Nucleus accumbens (tissue), 56 donors: ENCODE measurements at regions not wholly inside any gene's neighbourhood (a gene's known extent, or its start where the extent isn't known, plus 50 kb on each side); places are given as distances from the start of the nearest gene placed in this dataset.
"Not testable (repeated sequence)": the region's sequence is repeated elsewhere in the genome, so short reads cannot be mapped to it uniquely, and the experiment has no call there.

Experiments
- DNase-seq, 56 donors: peaks; one replicate each; lab custom pipeline; 2025; lab: John Stamatoyannopoulos, UW

DNA sequence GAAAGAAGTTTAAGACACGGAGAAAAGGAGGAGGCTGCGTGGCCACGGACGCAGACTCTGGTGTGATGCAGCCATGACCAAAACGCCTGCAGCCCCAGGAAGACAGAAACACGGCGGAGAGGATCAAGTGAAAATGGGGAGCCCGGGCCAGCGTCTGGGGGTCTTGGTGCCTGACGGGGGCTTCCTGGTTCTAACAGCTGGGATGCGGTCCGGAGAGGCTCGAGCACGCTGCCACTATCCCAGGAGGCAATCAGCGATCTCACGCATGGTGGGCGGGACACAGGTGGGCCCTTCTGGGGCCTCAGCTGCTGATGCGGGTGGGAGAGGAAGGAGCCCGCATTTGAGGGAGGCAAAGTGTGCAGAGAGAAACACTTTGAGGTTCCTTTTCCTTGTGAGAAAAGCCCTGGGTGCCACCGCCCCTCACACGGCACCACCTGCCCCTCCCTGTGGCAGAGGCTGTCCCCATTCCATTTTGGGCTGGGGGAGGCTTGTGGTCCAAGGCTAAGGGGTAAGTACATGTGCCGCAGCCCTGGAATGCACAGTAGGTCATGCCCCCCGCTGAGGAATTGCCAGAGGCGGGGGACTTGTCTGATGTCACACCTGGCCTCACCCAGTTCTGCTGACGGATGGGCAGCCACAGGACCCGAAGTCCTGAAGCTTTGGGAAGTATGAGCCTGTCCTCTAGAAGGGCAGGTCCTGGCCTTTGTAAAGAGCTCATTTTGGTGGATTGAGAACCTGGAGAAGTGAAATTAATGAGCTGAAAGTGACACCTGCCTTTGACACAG, 121.7 kb upstream of the ZNF469 start:
- not testable (repeated sequence) for DNase-seq

DNA sequence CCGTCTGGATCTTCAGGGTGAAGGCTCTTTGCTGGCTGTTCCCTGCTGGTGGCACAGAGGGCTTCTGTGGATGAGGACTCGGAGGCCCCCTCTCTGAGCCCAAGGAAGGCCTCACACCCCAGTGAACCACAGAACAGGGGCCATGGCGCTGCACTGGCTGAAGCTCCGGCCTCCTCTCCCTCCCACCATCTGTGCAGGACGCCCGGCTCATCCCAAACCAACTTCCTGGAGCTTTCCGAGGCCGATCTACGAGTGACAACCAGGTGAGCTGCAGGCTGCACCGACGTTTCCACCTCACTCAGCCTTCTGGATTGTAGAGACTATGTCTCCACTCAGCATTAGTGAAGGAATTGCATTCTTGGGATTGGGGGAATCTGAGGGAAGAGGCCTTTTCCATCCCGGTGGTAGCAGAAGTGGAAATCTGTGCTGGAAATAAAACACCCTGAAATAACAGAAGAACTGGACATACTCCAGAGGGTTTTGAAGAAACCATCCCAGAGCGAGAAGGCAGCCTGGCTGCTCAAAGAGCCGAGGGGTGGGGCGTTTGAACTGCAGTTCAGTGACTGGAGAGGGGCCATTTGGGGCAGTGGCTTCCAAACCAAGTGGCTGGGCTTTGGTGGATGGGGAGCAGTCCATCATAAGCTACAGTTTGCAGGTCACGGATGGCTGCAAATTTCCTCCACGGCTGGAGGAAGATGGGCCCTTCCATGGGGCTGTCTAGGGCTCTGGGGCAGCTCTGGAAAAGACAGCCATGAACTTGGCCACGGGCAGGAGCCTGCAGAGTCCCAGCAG, 120.7 kb upstream of the ZNF469 start:
- DNase-seq: not testable (repeated sequence)

DNA sequence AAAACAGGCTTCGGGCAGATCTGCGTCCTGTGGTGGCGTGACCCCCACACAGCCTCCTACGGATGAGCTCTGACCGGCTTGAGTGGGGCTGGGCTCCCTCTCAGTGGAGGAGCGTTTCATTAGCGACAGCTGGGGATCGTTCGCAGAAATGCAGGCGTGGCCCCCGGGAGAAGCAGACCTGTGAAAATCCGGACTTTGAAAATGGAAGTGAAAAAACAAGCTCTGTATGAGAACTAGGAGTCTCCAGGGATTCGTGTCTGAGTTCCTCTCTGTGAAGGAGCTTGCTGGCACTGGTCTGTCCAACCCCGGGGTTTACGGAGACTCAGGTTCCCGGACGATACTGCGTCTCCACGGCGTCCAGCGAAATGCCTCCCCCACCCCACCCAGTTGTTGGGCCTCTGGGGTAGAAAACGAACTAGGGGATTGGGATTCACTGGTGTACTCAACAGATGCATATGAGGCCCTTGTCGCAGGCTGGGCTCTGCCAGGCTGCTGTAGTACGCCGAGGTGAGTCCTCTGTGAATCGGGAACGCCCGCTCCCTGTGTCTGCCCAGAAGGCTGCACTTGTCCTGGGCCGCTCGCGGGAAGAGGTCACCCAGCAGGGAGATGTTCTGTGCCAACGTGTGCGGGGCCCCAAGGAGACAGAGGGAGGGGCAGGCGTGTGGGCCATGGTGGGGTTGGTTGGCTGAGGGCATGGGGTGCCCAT, 119.7 kb upstream of the ZNF469 start:
- not testable (repeated sequence) for DNase-seq

DNA sequence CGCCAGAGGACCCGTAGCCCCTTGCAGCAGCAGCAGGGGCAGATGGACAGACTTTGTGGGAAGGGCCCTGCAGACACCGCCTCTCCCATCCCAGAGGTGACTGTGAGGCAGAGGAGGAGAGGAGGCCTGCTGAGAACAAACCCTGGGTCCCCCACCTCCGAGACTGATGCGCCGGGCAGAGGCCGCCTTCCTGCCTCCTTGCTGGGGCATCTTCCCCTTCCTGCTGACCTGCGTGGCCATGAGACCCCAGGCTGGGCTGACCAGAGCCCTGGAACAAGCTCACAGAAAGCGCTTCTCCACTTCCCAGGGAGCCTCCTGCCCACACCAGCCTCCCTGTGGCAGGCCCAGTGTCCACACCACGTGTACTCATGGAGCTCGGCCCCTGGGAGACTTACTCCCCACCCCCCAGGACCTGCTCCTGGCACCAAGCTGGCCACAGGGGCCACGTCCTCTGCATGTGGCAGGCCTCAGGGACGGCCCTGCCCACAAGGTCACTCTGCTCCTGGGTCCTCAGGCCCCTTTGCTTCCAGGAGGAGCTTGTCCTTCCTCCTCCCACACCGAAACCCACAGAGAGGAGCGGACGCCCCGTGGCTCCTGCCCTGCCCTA, 119.0 kb upstream of the ZNF469 start:
- not testable (repeated sequence) for DNase-seq

DNA sequence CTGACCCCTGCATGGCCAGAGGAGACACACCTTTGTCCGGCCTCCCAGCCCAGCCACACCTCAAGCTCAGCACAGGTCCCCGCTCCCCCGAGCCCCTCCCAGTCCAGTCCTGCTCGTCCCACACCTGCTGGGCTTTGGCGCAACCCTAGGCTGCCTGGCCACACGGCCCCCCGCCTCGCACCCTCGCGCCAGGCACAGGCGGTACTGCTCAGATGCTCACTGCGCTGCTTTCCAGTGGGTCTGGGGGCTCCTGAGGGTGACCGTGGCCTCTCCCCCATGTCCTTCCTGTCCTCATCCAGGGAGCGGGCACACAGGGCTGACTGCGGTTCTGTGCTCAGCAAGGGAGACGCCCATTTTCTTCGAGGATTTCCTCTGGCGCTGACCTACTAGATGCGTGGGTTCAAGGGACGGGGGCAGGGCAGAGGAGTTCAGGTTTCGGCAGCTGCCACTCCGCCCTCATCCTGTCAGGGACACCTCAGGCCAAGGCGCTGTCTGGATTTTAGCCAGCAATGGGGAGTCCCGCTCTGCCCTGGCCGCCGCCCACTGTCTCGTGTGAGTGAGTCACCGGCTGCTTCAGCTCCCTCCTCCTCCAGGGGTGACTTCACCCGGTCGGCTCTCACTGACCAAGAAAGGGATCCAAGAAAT, 118.0 kb upstream of the ZNF469 start:
- peak in 10 of 56 donors; percentile 5 to 61 (median 19) for DNase-seq

DNA sequence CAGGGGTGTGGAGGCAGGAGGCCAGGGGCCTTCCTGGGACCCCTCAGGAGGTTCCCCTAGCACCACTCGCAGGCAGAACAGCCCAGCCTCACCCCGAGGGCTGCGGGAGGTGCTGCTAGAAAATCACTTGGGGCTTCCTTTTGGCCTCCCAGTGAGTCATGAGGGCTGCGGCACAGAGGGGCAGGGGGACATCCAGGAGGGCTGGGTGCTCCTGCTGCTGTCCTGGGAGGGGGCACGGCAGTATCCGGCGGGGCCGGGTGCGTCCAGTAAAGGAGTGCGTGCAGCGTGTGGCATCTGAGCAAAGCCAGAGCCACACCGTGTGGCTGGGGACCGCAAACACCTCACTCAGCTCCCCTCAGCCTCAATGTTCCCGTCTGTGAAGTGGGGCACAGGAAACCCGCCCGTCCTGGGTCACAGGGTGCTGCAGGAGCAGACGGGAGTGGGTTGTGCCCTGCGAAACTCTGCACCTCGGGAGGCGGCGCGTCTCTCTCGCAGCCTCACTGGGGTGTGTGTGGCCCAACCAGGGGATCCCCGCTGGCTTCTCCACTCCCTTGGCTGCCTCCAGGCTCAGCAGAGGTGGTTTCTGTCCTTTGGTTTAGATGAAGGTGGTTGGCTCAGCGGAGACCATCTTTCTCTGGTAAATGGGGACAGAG, 117.3 kb upstream of the ZNF469 start:
- DNase-seq: not testable (repeated sequence)

DNA sequence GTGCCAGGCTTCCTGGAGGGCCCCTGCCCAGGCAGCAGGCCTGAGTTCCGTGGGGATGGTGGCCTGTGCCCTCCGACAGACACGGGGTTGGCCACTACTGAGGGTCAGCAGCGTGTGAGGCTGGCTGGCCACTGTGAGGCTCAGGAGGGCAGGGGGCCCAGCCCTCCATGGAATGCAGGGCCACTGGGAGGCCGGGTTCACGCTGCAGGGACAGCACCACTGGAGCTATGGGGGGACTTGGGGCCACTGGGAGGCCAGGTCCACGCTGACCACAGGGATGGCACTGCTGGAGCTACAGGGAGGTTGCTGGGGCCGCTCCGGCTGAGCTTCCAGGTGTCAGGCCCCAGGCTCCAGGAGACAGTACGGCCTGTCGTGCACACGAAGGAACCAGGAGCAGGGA, 116.7 kb upstream of the ZNF469 start:
- DNase-seq: not testable (repeated sequence)

DNA sequence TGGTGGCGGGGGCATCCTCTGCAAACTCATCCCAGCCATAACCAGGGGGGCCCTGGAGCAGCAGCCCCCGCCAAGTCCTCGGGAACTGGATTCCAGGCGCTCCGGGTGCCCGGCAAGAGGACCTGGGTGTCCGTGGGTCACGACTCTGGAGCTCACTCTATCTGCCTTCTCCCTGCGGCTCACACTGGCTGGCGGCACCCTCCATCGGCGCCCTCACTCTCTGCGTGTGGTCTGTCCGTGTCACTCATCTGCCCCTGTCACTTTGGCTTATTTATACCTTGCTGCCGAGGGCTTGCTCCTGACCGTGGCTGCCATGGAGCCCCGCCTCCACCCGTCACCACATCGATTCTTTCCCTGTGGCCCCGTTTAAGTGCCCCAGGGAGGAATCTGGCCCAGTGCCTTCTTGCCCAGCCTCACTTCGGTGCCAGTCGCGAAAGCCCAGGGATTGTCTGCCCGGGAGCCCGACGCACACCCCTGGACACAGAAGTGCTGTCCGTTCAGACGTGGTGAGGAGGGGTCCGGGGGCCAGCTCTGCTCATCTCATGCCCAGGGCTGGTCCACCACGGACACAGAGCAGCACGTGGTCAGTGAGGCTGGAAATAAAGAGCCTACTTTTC, 115.7 kb upstream of the ZNF469 start:
- DNase-seq: peak in 1 of 56 donors; percentile 11

DNA sequence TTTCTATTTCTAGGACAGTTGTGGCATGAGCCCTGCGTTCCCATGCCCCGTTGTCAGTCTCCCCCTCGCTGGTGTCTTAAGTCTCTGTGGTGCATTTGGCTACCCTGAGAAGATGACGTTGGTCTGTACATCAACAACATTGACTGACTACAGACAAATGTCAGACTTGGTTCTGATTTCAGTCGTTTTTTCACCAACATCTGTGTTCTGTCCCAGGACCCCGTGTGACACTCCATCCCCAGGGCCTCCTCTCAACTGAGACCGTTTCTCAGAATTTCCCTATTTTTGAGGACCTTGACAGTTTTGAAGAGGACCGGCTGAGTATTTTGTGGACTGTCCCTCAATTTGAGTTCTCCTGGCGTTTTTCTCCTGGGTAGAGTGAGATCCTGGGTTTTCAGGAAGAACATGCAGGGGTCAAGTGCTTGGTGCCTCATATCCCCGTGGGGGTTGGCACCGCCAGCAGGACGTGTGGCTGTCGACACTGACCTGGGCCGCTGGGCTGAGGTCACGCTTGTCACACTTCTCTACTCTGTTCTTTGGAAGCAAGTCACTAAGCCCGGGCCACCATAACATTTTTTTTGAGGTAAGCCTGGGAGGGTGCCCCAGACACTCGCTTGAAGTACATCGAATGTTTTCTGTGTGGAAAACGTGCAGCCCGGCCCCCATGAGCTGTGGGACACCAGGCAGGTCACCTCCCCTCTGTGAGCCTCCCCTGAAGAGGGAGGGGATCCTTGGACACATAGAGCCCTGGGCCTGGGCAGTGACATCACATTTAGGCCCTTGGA, 114.4 kb upstream of the ZNF469 start:
- DNase-seq: not testable (repeated sequence)

DNA sequence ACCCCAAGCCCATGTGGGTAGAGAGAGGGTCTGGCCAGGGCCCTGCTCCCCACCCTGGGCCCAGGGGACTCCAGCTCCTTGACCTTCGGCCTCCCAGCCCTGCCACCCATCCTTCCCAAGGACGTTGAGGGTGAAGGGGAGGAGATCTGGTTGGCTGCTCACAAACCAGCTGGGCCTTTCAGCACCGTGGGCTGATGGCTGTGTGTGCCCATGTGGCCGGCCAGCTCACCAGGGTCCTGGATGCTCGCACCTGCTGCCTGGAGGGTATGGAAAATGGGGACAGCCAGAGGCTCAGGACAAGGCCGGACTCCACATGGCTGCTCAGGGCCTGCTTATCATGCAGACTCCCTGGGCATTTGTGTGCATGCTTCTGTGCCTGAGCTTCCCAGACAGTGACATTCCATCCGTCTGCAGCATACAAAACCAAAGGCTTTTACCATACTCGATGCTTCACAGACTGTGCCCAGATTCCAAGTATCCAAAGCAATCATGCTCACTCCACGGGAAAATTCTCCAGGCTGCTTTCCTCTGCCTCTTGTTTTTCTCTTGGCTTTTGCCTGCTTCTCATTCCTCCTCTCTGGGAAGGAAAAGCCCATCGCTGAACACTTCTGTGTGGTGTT, 112.5 kb upstream of the ZNF469 start:
- not testable (repeated sequence) for DNase-seq

DNA sequence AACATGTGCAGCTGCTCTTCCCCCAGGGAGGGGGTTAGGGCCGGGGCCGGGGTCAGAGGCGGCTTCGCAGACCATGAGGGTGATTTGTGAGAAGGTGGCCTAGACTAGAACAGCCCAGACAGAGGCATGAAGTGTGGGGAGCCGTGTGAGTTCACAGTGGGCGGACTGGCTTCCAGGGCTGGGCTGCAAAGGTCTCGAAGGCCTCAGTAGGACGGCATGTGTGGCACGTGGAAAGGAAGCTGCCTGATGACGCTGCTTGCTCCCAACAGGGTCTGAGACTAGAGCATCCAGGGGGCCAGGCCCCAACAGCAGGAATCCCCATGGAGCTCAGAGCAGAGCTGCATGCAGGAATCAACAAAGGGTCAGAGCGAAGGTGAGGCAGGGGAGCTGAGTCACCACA, 111.5 kb upstream of the ZNF469 start:
- not testable (repeated sequence) for DNase-seq

DNA sequence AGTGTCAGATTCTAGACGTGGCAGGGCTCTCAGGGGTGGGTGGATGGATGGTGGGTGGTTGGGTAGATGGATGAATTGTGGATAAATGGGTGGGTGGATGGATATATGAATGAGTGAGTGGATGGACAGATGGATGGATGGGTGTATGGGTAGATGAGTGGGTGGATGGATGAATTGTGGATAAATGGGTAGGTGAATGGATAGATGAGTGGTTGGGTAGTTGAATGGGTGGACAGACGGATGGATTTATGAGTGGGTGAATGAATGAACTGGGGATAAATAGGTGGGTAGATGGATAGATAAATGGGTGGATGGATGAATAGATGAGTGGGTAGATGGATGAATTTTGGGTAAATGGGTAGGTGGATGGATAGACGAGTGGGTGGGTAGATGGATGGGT, 111.0 kb upstream of the ZNF469 start:
- DNase-seq: not testable (repeated sequence)

DNA sequence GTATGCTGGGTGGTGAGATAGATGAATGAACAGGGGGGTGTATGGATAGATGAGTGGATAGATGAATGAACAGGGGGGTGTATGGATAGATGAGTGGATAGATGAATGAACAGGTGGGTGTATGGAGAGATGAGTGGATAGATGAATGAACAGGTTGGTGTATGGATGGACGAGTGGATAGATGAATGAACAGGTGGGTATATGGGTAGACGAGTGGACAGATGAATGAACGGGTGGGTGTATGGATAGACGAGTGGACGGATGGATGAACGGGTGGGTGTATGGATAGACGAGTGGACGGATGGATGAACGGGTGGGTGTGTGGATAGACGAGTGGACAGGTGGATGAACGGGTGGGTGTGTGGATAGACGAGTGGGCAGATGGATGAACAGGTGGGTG, 110.3 kb upstream of the ZNF469 start:
- not testable (repeated sequence) for DNase-seq

DNA sequence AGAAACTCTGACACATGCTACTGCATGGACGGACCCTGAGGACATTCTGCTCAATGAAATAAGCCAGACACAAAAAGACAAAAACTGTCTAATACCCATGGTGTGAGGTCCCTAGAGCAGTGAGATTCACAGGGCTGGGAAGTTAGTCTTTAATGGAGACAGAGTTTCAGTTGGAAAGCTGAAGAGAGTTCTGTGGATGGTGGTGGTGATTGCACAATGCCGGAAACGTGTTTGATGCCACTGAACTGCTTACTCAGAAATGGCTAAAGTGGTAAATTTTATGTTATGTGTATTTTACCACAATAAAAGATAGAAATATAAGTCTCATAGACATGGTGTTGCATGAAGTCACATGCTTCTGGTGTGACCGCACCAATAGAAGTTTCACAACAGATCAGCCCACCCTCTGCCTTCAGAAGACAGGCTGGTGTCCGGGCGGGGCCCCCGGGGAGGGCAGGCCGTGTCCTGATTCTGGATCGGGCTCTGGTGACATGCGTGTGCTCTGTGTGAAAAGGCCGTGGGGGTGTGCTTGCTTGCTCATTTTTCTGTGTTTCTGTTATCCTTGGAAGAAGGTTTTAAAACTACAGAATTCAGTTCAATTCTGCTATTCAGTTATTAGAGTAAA, 108.5 kb upstream of the ZNF469 start:
- not testable (repeated sequence) for DNase-seq

DNA sequence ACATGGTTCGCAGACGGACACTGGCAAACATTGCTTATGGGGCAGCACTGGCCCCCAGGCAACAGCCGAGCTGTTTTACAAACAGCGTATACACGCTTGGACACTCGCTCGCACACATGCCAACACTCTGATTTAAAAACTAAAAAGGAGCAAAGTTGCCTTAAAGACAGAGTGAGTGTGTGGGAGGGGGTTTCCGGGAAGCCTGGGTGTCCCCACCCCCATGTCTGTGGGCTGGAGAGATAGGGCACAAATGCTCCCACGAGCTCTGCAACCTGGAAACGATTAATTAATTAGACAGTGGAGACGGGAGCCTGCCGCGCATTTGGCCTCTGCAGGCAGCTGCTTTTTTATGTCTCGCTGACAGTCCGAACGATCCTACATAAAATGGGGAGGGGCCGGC, 107.9 kb upstream of the ZNF469 start:
- DNase-seq: no peak

DNA sequence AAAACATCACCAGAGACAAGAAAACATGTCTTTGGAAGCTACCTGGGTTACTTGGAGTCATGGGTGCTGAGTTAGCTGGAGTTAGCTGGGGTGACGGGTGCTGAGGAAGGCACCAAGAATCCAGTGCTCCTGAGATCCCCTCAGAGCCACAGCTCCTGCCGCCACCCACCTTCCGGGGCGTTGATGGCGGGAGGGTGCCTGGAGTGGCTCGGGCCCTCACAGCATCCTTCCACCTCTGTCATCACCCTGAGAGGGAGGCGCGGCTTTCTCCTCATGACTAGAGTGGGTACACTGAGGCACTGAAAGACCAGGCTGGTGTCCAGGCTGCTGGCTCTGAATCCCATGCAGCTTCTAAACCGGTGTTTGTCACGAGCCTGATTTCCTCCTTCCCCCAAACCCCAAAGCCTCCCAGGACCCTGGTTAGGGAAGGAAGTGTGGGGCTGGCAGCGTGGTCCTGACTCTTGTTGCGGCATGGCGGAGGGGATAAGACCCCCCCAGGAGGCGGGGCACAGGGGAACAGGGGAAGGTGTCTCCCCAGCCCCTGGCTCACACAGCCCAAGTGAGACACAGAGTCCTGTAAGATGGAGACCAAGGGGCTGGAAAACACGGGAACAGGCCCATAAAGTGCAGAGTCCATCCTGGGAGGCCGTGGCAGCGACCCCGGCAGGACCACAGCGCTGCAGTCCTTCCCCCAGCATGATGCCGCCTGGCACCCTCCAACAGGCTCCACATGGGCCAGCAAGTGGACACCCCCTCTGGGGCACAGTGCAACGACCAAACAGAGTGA, 107.2 kb upstream of the ZNF469 start:
- not testable (repeated sequence) for DNase-seq
